Pancreas (tissue), 10 donors: ENCODE measurements at regions not wholly inside any gene's neighbourhood (a gene's known extent, or its start where the extent isn't known, plus 50 kb on each side); places are given as distances from the start of the nearest gene placed in this dataset.
A peak's percentile ranks its signal among the peaks of the same experiment; 100 is the strongest.

Source experiments
- ATAC-seq, 4 donors: fragments of 200-7000 bp; cut with Tn5 transposase; one replicate each; pipeline versions ENCODE4 v1.8.0 to v1.9.1; 2020; ENCODE audit warnings: mild to moderate bottlenecking in 4 of 4, moderate library complexity in 4 of 4
- DNase-seq, 6 donors: peaks; one replicate each; pipeline ENCODE4 v3.0.0-alpha.2; 2020
- FAIRE-seq: peaks from 2 replicates; lab custom pipeline; 2012; peaks lifted over from hg19 to GRCh38; lab: Jason Lieb, UNC
- H3K27ac ChIP-seq, 4 donors: fragments of 200-600 bp; sonication (generic); 1 replicate in 3 of 4; 2 replicates in 1 of 4; pipeline versions ENCODE4 v1.5.0 to v1.8.0; 2020
- H3K27me3 ChIP-seq, 4 donors: fragments of 200-600 bp; one replicate each; pipeline ENCODE4 v1.8.0; 2021
- H3K36me3 ChIP-seq, 3 donors: fragments of 200-600 bp; sonication (generic) in 1 of 3; one replicate each; pipeline versions ENCODE4 v1.5.0 to v1.8.0; 2020 to 2021
- H3K4me1 ChIP-seq, 3 donors: fragments of 200-600 bp; one replicate each; pipeline ENCODE4 v1.8.0; 2021
- H3K4me3 ChIP-seq, 4 donors: fragments of 200-600 bp; sonication (generic) in 2 of 4; one replicate each; pipeline versions ENCODE4 v1.5.0 to v1.8.0; 2020 to 2021
- H3K9me3 ChIP-seq, 4 donors: fragments of 200-600 bp; one replicate each; pipeline ENCODE4 v1.8.0; 2021
- WGBS, 2 donors: extraction: QIAGEN DNeasy Blood & Tissue Kit; methylation state at CpG; one replicate each; pipeline ENCODE4 v1.1.7; 2013; 5-methylcytosine and 5-hydroxymethylcytosine counted together
- intact Hi-C, 3 donors: fragments of 100-400 bp; cut with DNase I; formaldehyde crosslinking; loops; one replicate each; pipeline versions ENCODE4 v1.11.1 to v1.14.2; 2022
- TF ChIP-seq, protein P1 (sequence below), 4 donors: fragments of 200-600 bp; sonication (generic) in 3 of 4; IDR thresholded peaks; one replicate each; pipeline versions ENCODE4 v1.5.0 to v1.8.0; 2021; ENCODE audit warnings: antibody characterized with exemption in 4 of 4
- donor health status: healthy with polysubstance abuse.
- donor health status: DM: no; HTN: no; CAD: no; lungs with moderate emphysema.
- donor health status: DM: no; HTN: no; CAD: no.
- donor health status: control.
- donor health status: control.
- donor health status: Bipolar disorder and iron deficiency.
- donor health status: DM: yes; HTN: yes; CAD: no.
- donor health status: DM: no; HTN: no; CAD: no.
- donor health status: DM: no; HTN: no; CAD: no.
- donor health status: DM: yes; HTN: yes; CAD: no.

GRCh38 chr3:164604687-164605086 is 473.6 kb downstream of the SI start:
- Histone ChIP-seq H3K4me1 (no peaks in the 10 kb centered on the region), H3K27ac (no peak overlapping the region), H3K9me3 (no peaks in the 10 kb centered on the region), H3K36me3 (no peaks in the 10 kb centered on the region), H3K4me3 (no peak overlapping the region), H3K27me3 (no peaks in the 10 kb centered on the region)
- TF ChIP-seq, protein P1, sequence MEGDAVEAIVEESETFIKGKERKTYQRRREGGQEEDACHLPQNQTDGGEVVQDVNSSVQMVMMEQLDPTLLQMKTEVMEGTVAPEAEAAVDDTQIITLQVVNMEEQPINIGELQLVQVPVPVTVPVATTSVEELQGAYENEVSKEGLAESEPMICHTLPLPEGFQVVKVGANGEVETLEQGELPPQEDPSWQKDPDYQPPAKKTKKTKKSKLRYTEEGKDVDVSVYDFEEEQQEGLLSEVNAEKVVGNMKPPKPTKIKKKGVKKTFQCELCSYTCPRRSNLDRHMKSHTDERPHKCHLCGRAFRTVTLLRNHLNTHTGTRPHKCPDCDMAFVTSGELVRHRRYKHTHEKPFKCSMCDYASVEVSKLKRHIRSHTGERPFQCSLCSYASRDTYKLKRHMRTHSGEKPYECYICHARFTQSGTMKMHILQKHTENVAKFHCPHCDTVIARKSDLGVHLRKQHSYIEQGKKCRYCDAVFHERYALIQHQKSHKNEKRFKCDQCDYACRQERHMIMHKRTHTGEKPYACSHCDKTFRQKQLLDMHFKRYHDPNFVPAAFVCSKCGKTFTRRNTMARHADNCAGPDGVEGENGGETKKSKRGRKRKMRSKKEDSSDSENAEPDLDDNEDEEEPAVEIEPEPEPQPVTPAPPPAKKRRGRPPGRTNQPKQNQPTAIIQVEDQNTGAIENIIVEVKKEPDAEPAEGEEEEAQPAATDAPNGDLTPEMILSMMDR (IDR thresholded peaks at IDR 0.05) = no peak
- intact Hi-C loops = no loop called here
- 51 to 55% methylated on average over 4 of the region's 4 CpGs for WGBS, 2 donors
- no peak for DNase-seq
- peak in 1 of 4 donors; percentile 49 for ATAC-seq
- FAIRE-seq = no peak

GRCh38 chr3:164577667-164578210 is 500.6 kb downstream of the SI start:
- no peaks in the 10 kb centered on the region for H3K9me3 ChIP-seq
- 85 to 92% methylated on average over 2 of the region's 2 CpGs for WGBS, 2 donors
- intact Hi-C loops = no loop called here
- TF ChIP-seq, protein P1 (IDR thresholded peaks at IDR 0.05) = no peak
- H3K4me3 ChIP-seq = no peak overlapping the region
- no peaks in the 10 kb centered on the region for H3K36me3 ChIP-seq
- no peaks in the 10 kb centered on the region for H3K4me1 ChIP-seq
- no peaks in the 10 kb centered on the region for H3K27me3 ChIP-seq
- no peak for ATAC-seq
- FAIRE-seq = no peak
- H3K27ac ChIP-seq = no peak overlapping the region
- no peak for DNase-seq

DNA sequence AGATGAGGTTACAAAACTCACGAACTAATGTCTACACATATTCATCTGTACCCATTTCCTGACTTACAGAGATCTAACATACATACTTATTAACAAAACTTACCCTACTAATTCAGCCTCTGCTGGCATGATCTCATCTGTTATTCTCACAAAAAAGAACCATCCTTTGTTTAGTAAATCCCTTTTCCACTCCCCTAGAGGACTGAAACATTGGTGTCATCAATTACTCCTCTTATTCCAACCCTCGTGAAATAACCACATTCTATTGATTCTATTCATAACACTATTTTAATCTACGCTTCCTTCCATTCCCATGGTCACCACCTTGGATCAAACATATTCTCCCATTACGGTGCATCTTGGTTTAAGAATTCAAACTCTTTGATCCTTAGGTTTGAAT is 505.9 kb downstream of the SI start:
- H3K27ac ChIP-seq = no peak overlapping the region
- no peaks in the 10 kb centered on the region for H3K9me3 ChIP-seq
- H3K4me1 ChIP-seq = no peaks in the 10 kb centered on the region
- no peaks in the 10 kb centered on the region for H3K36me3 ChIP-seq
- no peaks in the 10 kb centered on the region for H3K27me3 ChIP-seq
- intact Hi-C loops = no loop called here
- ATAC-seq = no peak
- no peak for DNase-seq
- 83 to 87% methylated on average over 4 of the region's 4 CpGs for WGBS, 2 donors
- TF ChIP-seq, protein P1 (IDR thresholded peaks at IDR 0.05) = no peak
- H3K4me3 ChIP-seq = no peak overlapping the region
- FAIRE-seq = no peak

GRCh38 chr3:164550857-164551256 is 527.4 kb downstream of the SI start:
- no peaks in the 10 kb centered on the region for H3K9me3 ChIP-seq
- no peaks in the 10 kb centered on the region for H3K27me3 ChIP-seq
- H3K4me3 ChIP-seq = no peak overlapping the region
- no peaks in the 10 kb centered on the region for H3K4me1 ChIP-seq
- ATAC-seq (no peak), DNase-seq (no peak), FAIRE-seq (no peak)
- intact Hi-C loops = no loop called here
- no peak overlapping the region for H3K27ac ChIP-seq
- H3K36me3 ChIP-seq = no peaks in the 10 kb centered on the region
- TF ChIP-seq, protein P1 (IDR thresholded peaks at IDR 0.05) = no peak

- H3K4me3 ChIP-seq = no peak overlapping the region
- intact Hi-C loops = no loop called here
- FAIRE-seq = no peak
- ATAC-seq = peak in 3 of 4 donors; percentile 38 to 78 (median 50)
- H3K4me1 ChIP-seq = no peaks in the 10 kb centered on the region
- TF ChIP-seq, protein P1 (IDR thresholded peaks at IDR 0.05) = no peak
- H3K27ac ChIP-seq = no peak overlapping the region
- no peaks in the 10 kb centered on the region for H3K27me3 ChIP-seq
- no peaks in the 10 kb centered on the region for H3K9me3 ChIP-seq
- peak in 2 of 6 donors; percentile 22 to 48 for DNase-seq
- no peaks in the 10 kb centered on the region for H3K36me3 ChIP-seq
- WGBS, 2 donors = 16 to 27% methylated on average over 2 of the region's 2 CpGs
Measured at GRCh38 chr3:164539215-164539614, 539.1 kb downstream of the SI start.
